Ascending aorta (tissue), 2 donors: ENCODE measurements at regions not wholly inside any gene's neighbourhood (a gene's known extent, or its start where the extent isn't known, plus 50 kb on each side); places are given as distances from the start of the nearest gene placed in this dataset.

Experiments
- DNase-seq, 2 donors: peaks; one replicate each; pipeline ENCODE4 v3.0.0-alpha.2; 2019; ENCODE audit warnings: low spot score in 2 of 2
- H3K27ac ChIP-seq, 2 donors: fragments of 200-600 bp; sonication (generic); one replicate each; pipeline ENCODE4 v1.5.1; 2016 to 2017; ENCODE audit warnings: mild to moderate bottlenecking in 1 of 2
- H3K27me3 ChIP-seq: fragments of 200-600 bp; sonication (generic); one replicate; pipeline ENCODE4 v1.5.1; 2017
- H3K36me3 ChIP-seq, 2 donors: fragments of 200-600 bp; sonication (generic); one replicate each; pipeline ENCODE4 v1.5.1; 2016
- H3K4me1 ChIP-seq, 2 donors: fragments of 200-600 bp; sonication (generic); one replicate each; pipeline ENCODE4 v1.5.1; 2016 to 2017; ENCODE audit warnings: mild to moderate bottlenecking in 1 of 2
- H3K4me3 ChIP-seq, 2 donors: fragments of 200-600 bp; sonication (generic); one replicate each; pipeline ENCODE4 v1.5.1; 2016 to 2017; ENCODE audit warnings: mild to moderate bottlenecking in 1 of 2
- H3K9me3 ChIP-seq, 2 donors: fragments of 200-600 bp; sonication (generic); one replicate each; pipeline ENCODE4 v1.5.1; 2016
- intact Hi-C: fragments of 100-400 bp; cut with DNase I; formaldehyde crosslinking; loops from one replicate; pipeline ENCODE4 v1.15.1; 2023
- TF ChIP-seq, protein P1 (sequence below), 3 experiments: fragments of 200-600 bp in 2 of 3; fragments of 450-650 bp in 1 of 3; sonication (generic) in 2 of 3; IDR thresholded peaks; one replicate each; pipeline ENCODE4 v1.5.1; 2016 to 2019; ENCODE audit warnings: antibody characterized with exemption in 3 of 3, mild to moderate bottlenecking in 1 of 3, moderate library complexity in 1 of 3

DNA sequence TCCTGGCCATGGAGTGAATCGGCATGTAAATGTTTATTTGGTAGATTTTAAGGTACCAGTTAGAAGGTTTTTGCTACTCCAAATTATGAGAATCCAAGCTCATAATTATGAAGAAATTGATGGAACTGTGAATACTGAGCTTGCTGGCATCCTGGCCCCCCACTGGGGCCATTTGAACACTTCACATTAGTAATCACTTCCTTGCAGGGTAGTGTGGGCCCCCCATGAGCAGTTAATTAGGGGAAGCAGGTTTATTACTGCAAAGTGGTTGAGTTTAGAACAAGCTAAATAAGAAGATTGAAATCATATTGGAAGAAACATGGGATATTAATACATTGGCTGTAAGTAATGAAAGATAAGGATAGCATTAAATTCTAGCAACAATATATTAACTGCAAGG lies 86.7 kb downstream of the S1PR1 start:
- H3K9me3 ChIP-seq, result no peaks in the 10 kb centered on the region
- H3K27ac ChIP-seq, result no peak overlapping the region
- TF ChIP-seq, protein P1, sequence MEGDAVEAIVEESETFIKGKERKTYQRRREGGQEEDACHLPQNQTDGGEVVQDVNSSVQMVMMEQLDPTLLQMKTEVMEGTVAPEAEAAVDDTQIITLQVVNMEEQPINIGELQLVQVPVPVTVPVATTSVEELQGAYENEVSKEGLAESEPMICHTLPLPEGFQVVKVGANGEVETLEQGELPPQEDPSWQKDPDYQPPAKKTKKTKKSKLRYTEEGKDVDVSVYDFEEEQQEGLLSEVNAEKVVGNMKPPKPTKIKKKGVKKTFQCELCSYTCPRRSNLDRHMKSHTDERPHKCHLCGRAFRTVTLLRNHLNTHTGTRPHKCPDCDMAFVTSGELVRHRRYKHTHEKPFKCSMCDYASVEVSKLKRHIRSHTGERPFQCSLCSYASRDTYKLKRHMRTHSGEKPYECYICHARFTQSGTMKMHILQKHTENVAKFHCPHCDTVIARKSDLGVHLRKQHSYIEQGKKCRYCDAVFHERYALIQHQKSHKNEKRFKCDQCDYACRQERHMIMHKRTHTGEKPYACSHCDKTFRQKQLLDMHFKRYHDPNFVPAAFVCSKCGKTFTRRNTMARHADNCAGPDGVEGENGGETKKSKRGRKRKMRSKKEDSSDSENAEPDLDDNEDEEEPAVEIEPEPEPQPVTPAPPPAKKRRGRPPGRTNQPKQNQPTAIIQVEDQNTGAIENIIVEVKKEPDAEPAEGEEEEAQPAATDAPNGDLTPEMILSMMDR (IDR thresholded peaks at IDR 0.05), result no peak
- no peaks in the 10 kb centered on the region for H3K4me1 ChIP-seq
- no peaks in the 10 kb centered on the region for H3K27me3 ChIP-seq
- no peak overlapping the region for H3K4me3 ChIP-seq
- no peak for DNase-seq
- H3K36me3 ChIP-seq, result no peaks in the 10 kb centered on the region
- intact Hi-C loops, result no loop called here

DNA sequence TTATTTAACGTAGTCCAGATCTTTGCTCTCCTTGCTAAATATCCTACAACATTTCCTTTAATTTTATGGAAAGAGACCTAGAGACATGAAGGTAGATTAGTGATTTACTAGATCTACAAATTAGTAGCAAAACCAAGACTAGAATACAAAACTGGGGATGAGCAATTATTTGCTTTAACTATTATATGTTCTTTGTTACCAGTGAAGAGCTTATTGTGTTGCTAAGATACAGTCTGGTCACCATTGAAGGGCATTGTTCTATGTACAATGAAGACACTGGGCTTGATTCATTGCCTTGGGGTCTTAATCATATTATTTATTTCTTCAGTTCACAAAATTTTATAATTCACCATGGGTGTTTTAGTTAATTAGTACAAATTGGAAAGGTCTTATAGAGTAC lies 88.3 kb downstream of the S1PR1 start:
- Histone ChIP-seq H3K4me3 (no peak overlapping the region), H3K27ac (no peak overlapping the region), H3K27me3 (no peaks in the 10 kb centered on the region), H3K4me1 (no peaks in the 10 kb centered on the region), H3K9me3 (no peaks in the 10 kb centered on the region), H3K36me3 (no peaks in the 10 kb centered on the region)
- no peak for DNase-seq
- TF ChIP-seq, protein P1 (IDR thresholded peaks at IDR 0.05), result no peak
- intact Hi-C loops, result no loop called here

DNA sequence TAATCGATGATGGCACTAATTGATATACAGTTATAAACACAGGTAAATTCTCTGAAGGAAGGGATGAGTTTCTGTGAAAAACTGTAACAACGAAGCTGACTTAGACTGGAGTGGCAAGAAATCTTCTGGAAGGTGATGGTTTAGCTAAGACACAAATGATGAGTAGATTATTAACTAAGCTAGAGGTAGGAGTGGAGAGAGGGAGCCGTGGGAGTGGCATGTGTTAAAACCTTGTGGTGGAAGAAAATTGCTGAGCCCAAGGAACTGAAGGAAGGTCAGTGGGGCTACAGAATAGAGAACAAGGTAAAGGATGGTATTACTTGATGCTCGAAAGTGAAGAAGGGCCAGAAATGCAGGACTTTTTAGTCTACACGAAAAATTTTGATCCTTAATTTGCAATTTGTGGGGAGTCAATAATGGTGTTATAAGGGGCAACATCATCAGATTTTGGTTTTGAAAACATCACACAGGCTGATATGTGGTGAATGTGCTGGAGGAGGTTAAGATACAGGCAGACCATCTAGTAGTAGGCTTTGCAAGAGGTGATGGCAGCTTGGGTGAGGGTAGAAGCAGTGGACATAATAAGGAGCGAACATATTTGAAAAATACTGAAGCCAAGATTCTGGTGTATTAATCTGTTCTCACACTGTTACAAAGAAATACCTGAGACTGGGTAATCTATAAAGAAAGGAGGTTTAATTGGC lies 93.8 kb downstream of the S1PR1 start:
- DNase-seq, result no peak
- H3K27ac ChIP-seq, result no peak overlapping the region
- no peaks in the 10 kb centered on the region for H3K27me3 ChIP-seq
- intact Hi-C loops, result no loop called here
- H3K4me1 ChIP-seq, result no peaks in the 10 kb centered on the region
- no peaks in the 10 kb centered on the region for H3K36me3 ChIP-seq
- H3K9me3 ChIP-seq, result no peaks in the 10 kb centered on the region
- TF ChIP-seq, protein P1 (IDR thresholded peaks at IDR 0.05), result no peak
- no peak overlapping the region for H3K4me3 ChIP-seq

DNA sequence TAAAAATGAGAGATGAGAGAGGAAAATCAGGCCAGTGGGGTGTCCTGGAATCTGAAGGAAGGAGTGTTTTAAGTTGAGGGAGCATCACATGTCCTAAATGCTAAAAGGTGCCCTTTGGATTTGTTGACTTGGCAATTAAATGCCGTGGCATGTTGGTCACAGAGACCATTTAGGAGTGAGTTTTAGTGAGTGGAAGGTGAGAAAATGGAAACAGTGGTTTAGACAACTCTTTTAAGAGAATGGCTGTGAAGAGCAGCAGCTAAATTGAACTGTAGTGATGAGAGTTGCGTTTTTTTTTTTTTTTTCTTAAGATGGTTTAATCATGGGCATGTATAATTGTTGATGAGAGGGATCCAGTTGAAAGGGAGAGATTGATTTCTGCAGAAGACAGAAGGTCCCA lies 95.0 kb downstream of the S1PR1 start:
- Histone ChIP-seq H3K4me3 (no peak overlapping the region), H3K4me1 (no peaks in the 10 kb centered on the region), H3K9me3 (no peaks in the 10 kb centered on the region), H3K36me3 (no peaks in the 10 kb centered on the region), H3K27ac (no peak overlapping the region), H3K27me3 (no peaks in the 10 kb centered on the region)
- no peak for DNase-seq
- TF ChIP-seq, protein P1 (IDR thresholded peaks at IDR 0.05), result no peak
- intact Hi-C loops, result no loop called here

DNA sequence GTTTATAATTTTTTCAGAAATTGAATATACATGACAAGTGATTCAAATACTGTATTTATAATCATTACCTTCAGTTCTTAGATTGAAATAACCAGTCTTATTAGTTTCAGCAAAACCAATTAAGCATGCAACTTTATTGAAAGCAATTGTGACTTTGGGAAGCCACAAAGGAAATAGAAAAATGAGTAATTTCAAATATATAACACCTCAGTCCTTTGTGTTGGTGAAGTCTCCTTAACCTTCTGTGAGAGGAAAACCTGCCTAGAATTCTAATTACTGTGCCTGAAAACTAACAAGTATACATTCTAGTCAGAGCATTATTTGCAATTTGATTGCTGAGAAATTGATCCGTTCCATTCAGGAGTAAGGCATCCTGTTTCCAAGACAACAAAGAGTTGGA lies 95.8 kb downstream of the S1PR1 start:
- TF ChIP-seq, protein P1 (IDR thresholded peaks at IDR 0.05), result no peak
- DNase-seq, result no peak
- H3K9me3 ChIP-seq, result no peaks in the 10 kb centered on the region
- intact Hi-C loops, result no loop called here
- H3K27me3 ChIP-seq, result no peaks in the 10 kb centered on the region
- no peaks in the 10 kb centered on the region for H3K36me3 ChIP-seq
- H3K4me1 ChIP-seq, result no peaks in the 10 kb centered on the region
- no peak overlapping the region for H3K27ac ChIP-seq
- H3K4me3 ChIP-seq, result no peak overlapping the region

DNA sequence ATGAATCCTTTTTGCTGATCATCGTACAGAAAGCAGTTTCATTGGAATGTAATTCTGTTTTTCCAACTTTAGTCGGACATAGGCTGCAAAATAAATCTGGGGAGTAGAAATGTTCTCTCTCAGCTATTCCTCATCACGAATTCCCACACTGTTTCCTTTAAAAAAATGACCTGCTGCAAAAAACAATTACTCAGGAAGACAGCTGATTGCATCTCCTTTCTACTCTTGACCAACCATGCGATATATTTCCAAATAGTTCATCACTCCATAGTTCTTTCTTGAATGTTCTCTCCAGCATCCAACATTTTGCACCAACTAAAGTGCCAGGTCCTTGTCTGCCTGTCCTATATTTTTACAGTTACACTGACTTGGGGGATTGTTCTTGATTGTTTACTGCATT lies 96.4 kb downstream of the S1PR1 start:
- H3K9me3 ChIP-seq, result no peaks in the 10 kb centered on the region
- TF ChIP-seq, protein P1 (IDR thresholded peaks at IDR 0.05), result no peak

More for the DNA sequence above, 96.4 kb downstream of the S1PR1 start:
- intact Hi-C loops, result no loop called here
- Histone ChIP-seq H3K4me3 (no peak overlapping the region), H3K27ac (no peak overlapping the region), H3K36me3 (no peaks in the 10 kb centered on the region), H3K27me3 (no peaks in the 10 kb centered on the region), H3K4me1 (no peaks in the 10 kb centered on the region)
- no peak for DNase-seq
